ENCODE measurements at regions not wholly inside any gene's neighbourhood (a gene's known extent, or its start where the extent isn't known, plus 50 kb on each side); places are given as distances from the start of the nearest gene placed in this dataset.

DNA sequence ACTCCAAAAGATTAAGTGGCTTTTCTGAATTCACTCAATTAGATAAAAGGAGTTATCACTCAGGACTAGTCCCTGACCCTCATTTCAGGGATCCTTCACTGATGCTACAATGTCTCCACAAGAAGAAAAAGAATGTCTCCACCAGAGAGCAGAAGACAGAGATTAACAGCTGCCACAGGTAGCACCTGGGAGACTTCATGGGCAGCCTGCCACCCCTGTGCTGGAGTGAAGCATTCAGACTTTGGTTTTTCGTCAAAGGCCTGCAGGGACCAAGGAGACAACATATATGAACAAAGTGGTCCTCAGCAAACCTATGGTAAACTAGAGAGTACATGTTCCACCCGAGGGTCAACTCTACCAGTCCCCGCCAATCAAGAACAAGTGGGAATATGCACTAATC lies 197.0 kb upstream of the ACVR2A start:
- no peak for DNase-seq

DNA sequence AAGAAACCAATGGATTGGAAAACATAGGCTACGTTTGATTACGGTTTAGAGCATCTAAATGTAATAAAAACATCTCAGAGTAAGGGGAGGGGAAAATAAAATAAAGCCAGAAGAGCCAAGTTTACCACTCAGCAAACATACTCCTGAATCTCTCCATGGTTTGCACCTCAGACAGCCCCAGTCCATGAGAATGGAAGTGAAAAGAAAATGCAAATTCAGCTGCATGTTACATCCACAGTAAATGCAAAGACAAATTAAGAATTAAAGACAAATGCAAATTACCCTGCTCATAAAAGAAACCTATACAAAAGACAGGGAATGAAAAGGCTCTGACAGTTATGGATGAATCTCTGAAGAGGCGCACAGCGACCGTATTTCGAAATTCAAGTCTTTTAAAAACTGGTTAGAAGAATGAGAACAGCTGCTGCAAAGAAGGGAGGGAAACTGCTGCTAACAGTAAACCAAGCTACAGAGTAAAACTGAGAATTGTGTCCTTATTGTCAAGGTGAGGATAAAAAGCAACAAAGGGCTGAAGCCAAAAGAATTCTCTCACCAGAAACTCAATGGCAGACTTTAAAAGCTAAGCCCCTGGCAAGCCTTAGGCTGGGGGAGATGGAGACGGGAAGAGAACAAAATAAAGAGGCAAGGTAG lies 197.9 kb upstream of the ACVR2A start:
- no peak for DNase-seq

DNA sequence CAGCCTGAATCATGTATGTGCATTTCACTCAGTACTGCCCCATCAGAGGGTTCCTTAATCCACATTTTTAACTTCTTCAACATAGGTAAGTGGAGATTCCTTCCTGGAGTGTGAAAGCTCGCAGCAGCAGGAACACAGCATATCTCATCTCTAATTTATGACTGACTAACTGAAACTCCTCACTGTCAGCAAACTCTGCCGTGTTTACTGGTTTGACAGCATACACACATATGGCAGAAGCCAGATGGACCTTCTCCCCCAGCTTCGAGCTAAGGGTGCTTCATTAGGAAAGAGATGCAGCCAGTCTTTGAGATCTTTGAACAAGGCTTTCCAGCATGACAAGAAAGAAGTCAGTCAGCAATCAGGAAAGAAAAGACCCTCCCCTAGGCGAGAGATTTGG lies 200.3 kb upstream of the ACVR2A start:
- DNase-seq, result no peak

DNA sequence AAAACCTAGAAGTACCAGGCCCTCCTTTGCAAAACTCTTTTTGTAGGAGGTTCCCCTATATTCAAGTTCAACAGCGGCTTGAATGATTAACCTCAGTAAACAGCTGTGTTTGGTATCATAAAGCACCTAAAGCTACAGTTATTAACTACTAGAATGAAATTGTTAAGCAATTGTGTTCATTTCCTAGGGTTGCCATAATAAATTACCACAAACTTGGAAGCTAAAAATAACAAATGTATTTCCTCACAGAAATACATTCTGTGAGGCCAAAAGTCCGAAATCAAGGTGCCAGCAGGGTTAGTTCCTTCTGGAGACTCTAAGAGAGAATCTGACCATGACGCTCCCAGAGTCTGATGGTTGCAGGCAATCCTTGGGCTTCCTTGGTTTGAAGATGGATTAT lies 202.1 kb upstream of the ACVR2A start:
- DNase-seq, result no peak

DNA sequence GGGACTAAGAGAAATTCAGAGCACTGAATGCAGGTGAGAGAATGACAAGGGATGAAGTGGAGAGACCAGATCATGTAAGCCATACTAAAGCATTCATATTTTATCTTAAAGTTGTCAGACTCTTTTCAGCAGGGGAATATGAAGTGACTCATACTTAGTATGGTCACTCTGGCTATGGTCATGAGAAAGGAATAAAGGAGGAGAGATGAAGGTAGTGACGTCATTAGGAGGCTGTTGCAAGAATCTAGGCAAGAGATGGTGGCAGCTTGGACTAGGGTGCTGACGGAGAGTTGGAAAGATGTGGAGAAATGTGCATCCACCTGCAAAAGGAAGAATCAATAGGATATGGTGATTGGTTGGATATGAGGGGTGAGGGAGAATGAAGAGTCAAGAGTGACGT lies 203.2 kb upstream of the ACVR2A start:
- DNase-seq, result no peak

DNA sequence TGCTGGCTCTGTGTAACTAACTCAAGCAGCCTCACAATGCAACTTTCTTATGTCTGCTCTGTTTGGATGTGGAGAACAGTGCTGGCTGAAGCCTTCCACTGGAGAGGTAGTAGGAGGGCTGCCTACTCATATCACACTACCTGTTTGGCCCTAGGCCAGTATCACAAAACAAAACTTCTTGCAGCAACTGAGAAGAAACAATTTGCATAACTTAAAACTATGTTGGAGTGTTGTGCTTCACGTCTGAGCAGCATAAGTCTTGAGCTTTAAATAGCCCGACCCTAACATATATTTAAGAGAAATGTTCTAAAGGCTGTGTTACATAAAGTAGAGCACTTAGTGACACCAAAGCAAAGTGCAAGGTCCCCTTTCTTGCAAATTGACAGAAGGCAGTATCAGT lies 204.9 kb upstream of the ACVR2A start:
- DNase-seq, result no peak

DNA sequence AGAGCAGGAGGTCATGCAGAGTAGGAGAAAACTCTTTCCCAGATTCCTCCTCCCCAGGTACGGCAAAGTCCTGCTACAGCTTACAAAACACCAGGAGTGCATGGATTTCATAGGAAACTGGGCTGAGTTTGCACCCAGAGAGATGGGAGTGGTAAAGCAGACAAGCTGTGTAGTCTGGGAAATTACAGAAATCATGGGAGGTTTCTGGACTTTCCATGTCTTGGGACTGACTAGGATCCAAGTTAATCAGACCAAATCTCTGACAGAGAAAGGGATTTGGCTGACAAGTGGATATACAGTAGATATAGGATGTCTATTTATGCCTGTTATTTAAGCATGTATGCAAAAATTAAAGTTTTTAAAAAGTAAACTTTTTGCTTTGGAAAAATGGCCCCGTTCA lies 205.4 kb upstream of the ACVR2A start:
- no peak for DNase-seq

DNA sequence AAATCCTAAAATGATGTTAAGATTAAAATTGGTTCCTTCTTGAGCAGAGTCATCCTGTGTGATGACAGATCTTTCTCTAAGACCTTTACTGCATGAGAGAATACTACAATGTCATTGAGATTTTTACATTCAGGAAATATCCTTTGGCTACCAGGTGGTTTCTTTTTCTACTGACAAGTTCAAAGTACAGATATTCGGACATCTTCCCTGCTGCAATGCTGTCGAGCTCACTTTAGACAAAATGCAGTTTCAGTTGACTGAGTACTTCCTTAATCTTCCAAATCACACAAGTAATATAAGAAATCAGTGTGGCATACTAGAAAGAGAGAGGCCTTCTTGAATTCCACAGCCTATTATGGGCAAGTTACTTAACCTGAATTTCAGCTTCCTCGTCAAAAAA lies 207.9 kb upstream of the ACVR2A start:
- DNase-seq, result no peak

DNA sequence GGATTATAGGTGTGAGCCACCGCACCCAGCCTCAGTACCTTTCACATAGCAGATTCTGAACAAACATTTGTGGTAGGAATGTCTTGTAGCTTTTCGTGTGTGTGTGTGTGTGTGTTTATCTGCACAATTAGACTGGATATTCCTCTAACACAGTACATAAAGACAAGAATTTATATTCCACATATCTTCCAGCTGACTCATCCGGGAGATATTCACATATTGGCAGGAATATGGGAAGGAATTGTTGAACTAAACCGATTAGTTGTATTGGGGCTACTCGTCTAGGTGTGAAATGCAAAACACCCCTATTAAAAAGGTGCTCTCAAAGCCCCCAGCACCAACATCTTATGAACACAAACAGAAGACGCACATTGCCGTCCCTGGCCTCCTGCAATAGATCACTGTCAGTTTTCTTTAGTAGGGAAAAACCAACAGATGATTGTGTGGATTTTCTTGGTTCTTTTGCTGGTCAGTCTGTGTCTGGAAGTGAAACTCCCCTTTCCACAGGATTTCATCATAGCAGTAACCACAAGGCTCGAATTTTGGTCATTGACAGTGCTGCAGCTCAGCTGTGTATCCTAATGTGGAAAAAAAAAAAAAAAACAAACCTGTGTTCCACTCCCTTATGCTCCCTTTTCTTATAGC lies 208.5 kb upstream of the ACVR2A start:
- no peak for DNase-seq

DNA sequence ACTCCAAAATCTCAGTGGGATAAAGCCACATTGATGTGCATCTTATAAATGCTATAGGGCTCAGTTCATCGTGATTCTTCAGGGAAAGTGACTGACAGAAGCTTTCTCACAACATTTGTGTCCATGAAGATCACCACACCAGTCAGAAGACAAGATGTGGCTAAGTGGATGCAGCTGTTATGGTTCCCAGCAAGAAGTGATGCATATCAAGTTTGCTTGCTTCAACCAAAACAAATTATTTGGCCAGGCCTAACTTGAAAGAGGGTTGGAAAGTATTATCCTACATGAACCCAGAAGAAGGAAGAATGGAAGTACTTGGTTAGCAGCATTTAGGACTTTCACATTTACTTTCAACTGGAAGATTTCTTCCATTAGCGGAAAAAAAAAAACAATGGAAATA lies 210.0 kb upstream of the ACVR2A start:
- no peak for DNase-seq

DNA sequence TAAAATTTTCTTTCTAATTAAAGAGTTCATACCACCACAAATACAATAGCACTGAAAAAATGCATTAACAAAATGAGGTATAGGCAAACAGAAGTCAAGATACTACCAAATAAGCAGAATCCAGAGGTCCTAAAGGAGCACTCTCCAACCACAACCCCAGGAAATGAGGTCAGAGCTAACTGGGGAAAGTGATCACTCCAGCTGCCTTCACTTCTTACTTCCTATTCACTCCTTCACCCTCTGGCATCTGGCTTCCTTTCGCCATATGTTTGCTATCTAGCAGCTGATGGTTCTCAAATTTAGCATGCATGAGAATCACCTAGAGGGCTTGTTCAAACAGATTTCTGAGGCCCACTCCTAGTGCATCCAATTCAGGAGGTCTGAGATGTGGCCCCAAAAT lies 212.6 kb upstream of the ACVR2A start:
- DNase-seq, result no peak

DNA sequence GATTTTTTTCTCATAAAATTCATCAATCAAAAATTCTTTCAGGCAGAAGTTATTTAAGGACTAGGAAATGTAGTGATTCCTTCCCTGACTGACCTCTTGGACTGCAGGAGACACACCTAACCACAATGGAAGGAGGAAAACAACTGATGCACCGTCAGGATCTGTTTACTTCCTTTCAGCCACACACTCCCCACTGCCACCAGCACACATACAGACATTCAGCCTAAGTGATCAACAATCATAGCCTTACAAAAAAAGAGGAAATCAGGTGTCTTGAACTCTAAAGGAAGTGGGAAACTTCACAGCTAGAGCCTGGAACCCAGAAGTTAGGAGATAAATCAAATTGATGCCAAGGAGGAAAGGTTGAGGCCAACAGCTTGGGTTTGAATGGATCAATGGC lies 213.5 kb upstream of the ACVR2A start:
- DNase-seq, result no peak

DNA sequence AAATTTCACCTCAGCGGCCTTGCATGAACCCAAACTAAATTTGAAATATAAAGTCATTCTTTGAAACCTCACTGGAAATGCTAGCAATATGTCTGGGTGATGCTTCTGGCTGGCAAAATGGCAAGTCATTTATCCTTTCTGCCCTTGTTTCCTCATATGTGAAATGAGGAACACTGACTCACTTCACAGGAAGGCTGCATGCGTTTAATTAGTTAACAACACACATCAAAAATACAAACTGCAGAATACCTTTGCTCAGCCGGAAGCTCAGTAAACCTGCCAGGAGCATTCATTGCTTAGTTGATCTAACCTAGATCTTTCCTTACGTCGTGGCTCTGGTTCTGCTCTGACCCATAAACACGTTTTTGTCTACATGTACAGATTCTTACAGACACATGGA lies 214.2 kb upstream of the ACVR2A start:
- DNase-seq, result peak in 1 of 2 experiments; percentile 1

DNA sequence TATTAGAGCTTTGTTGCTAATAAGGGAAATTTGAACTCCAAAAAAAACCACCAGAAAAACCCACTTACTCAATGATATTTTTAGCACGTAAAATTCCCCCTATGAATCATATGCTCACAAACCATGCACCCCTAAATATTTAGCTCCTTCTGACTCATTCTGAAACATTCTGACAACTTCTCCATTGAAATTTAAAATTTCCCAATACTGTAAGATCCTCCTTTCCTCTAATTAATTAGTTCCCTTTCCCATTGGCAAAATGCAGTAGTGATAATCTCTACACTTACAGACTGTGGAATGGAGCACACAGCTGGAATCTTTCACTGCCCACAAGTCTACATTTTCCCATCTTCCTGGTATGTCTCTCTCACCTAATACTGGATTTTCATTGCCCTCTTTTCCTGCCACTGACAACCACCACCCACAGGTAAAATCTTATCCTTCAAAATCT lies 215.8 kb upstream of the ACVR2A start:
- DNase-seq, result no peak

DNA sequence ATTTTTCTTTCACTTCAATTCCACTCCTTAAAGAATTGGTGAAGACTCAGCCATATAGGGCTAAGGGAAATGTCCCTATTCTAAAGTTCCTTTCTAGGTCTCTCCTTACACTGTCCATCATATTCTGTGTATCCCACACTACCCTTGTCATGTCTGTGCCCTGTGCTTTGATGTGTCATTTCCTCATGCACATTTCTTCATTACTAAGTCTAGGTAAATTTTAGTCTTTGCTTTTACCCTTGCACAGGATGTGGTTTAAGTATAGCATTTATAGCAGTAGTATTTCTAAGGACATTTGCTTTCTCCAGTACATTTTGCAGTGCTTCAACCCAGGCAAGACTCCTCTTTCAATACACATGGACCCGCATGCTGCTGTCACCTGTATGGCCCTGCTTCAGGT lies 221.5 kb upstream of the ACVR2A start:
- DNase-seq, result no peak

DNA sequence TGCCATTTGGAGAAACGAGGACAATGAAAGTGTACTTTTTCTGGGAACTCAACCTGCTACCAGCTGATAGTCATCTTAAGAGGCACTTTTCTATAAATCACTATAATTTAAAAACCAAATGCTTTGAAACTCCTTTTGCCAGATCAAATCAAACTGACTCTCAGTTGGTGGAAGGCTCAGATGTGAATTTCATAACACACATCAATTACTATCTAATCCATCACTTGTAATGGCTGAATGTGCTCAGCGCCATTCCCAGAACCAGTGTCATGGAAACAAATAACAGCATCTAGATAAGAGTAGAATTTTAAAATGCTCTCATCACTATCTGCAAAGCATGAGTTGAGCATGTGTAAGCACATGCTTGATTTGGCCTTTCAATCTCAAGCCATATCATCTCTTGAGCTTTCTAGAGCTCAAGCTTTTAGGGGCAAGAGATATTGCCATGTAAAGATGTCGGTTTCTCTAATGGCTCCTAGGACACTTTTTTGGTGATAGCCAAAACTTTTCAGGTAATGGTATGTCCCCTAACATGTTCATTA lies 223.1 kb upstream of the ACVR2A start:
- no peak for DNase-seq

DNA sequence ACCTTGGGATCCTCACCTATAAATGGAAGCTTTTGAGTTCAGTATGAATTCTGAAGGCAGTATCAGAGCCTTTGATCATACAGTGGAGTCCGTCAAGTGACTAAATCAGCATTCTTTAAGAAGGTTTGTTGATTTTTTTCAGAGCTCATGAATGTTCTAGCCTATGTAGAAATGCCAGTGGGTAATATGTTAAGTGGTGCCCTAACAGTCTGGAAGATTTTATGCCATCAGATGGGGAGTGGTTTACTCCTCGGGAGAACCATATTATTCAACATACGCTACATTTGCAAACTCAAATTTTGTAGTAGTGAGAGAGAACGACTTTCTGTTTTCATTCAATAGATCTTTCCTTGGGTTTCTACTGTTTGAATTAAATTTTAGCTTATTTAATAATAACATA lies 225.0 kb upstream of the ACVR2A start:
- DNase-seq, result no peak

DNA sequence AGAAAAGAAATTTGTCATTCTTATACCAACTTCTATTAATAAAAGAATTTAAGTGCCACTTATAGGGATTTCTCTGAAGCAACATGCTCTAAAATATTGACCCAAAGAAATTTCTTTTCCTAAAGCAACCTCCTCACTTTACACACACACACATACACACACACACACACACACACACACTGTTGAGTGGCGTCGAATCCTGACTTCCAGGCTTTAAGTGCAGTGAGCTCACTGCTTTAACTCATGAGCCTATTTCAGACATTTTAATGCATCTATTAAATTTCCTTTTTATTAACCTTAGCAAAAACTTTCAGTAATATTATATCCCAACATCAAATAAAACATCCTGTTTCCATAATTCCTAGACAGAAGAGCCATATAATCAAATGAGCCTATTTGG lies 229.1 kb upstream of the ACVR2A start:
- no peak for DNase-seq

DNA sequence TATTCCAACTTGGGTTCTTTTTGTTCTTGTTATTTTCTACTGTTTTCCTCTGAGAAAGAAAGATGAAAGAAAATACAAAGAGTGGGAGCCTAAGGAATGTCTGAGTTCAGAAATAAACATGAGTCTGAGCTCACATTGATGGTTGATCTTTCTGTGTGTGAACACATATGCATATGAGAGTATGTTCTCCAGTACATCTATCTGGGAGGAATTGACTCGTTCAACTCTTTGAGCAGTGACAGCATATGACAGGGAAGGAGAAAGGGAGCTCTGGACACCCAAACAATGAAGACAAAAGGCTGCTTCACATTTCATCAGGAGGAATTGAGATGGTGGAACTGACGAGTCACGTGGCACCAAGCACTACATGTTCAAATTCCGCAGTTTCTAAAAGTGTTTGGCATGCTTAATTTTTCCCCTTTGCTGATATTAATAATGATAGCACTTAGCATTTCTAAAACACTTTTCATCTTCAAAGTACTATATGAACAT lies 229.8 kb upstream of the ACVR2A start:
- DNase-seq, result no peak

DNA sequence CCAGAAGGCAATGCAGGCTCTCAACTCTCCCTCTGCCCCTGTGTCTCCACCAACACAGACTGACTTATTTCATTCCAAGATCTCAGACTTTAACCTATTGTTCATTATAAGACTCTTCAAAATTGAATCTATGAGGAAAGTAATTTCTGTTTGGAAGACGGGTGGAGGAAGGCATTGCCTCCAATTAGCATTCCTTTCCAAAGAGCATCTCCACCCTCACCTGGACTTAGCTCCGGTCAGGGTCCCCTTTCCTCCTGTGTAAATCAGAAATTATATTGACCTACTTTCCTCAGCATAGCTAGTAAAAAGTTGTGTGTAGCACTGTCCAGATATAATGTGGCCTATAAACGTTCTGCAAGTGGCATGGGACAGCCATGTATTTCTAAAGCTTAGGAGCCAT lies 230.4 kb upstream of the ACVR2A start:
- DNase-seq, result no peak

DNA sequence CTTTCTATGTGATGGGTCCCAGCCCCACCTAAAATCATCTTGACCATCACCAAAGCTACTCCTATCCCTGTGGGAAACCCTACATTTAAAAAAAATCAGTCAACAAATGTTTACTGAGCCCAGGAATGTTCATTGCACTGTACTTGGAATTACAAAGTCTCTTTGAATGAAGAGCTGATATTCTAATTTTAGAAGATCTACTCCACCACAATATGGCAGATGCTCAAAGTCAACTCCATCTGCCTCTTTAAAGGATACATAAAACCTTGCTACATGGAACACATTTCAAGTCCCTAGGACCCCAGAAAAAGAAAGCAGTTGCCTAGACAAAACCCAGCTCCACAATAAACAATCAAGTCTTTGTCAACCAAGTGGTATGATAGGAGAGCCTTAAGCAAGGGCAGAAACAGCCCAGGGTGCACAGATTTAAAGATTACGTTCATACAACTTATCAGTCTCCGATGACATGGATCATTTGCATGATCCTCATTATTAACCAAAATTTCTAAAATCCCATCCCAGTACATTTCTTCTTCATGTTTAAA lies 234.3 kb upstream of the ACVR2A start:
- no peak for DNase-seq

DNA sequence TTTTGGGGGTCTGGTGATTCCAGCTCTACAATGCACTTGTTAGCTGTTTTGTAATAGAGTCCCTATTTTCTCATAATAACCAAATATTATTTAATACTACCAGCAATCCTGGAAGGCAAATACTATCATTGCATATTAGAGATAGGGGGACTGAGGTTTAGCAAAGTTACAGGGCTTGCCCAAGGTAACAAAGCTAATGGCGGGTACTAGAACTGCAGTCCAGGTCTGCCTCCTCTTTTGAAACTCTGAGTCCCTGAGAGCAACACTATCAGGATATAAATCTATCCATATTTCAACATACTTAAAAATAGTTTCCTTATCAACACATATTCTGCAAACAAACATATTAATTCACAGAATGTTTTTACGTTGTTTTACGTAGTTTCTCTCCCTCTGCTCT lies 235.5 kb upstream of the ACVR2A start:
- no peak for DNase-seq

DNA sequence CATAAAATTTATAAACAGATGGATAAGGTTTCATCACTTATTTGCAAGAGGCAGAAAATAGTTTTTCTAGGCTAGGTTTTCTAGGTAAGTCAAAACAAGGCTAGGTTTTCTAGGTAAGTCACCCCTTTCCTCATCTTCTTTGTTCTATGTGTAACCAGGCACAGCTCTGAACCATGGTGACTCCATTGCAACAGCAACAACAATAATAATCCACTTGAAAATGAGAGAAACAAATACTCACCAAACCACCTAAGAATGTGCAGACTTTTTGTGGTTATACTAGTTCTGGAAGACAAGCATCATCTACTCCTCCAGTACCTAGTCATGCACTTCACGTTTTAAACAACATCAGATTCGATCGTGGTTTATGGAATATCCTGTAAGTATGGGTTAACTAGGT lies 237.4 kb upstream of the ACVR2A start:
- no peak for DNase-seq

DNA sequence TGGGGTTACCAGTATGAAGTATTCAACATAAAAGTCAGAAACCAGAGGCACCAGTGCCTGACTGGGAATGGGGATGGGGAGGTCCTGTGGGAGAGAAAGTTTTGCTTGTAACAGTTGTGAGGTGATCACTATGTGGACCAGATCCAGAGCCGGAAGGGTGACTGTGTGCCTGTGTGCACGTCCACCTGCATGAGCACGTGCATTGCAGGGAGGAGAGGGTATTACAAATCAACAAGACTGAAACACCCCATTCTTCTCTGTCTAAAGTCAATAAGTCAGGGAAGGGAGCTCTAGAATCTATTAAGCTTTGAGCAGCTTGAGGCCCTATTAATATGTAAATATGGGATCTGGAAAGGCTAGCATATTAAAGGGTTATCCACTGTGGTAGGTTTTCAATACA lies 241.0 kb upstream of the ACVR2A start:
- no peak for DNase-seq
